Endodermal cell (in vitro differentiated cells): ENCODE measurements at regions not wholly inside any gene's neighbourhood (a gene's known extent, or its start where the extent isn't known, plus 50 kb on each side); places are given as distances from the start of the nearest gene placed in this dataset.

Source experiments
- DNase-seq: peaks from one replicate; pipeline ENCODE4 v3.0.0-alpha.2; 2017
- H3K27ac ChIP-seq: 2 replicates; pipeline ENCODE4 v1.5.1; 2013; ENCODE audit warnings: mild to moderate bottlenecking, low read depth, low read length, moderate library complexity
- H3K27me3 ChIP-seq: 2 replicates; pipeline ENCODE4 v1.6.1; 2013; ENCODE audit warnings: mild to moderate bottlenecking, low read length, moderate library complexity; ENCODE audit not compliant: insufficient read depth, control insufficient read depth, poor library complexity, severe bottlenecking
- H3K36me3 ChIP-seq: 2 replicates; pipeline ENCODE4 v1.7.0; 2013; ENCODE audit warnings: mild to moderate bottlenecking, low read length, moderate library complexity; ENCODE audit not compliant: control insufficient read depth, insufficient read depth
- H3K4me1 ChIP-seq: one replicate; pipeline ENCODE4 v1.7.0; 2013; ENCODE audit warnings: low read length; ENCODE audit not compliant: control insufficient read depth, insufficient read depth
- H3K4me3 ChIP-seq: 2 replicates; pipeline ENCODE4 v1.5.1; 2013; ENCODE audit warnings: mild to moderate bottlenecking, low read length, moderate library complexity
- H3K9ac ChIP-seq: 2 replicates; pipeline ENCODE4 v1.6.1; 2013; ENCODE audit warnings: mild to moderate bottlenecking, low read length, moderate library complexity; ENCODE audit not compliant: poor library complexity, severe bottlenecking; ENCODE audit errors: extremely low read depth
- H3K9me3 ChIP-seq: 2 replicates; pipeline ENCODE4 v1.6.1; 2013; ENCODE audit warnings: mild to moderate bottlenecking, low read length, moderate library complexity; ENCODE audit not compliant: control insufficient read depth
- H3K27ac Mint-ChIP-seq: 2 replicates; pipeline ENCODE4 v1.8.0; 2020; ENCODE audit warnings: mixed read lengths
- H3K27me3 Mint-ChIP-seq: 2 replicates; pipeline ENCODE4 v1.8.0; 2021; ENCODE audit warnings: mild to moderate bottlenecking, mixed read lengths; ENCODE audit not compliant: insufficient read depth
- H3K36me3 Mint-ChIP-seq: 2 replicates; pipeline ENCODE4 v1.8.0; 2020; ENCODE audit warnings: low read depth, mixed read lengths
- H3K4me1 Mint-ChIP-seq: 2 replicates; pipeline ENCODE4 v1.8.0; 2020; ENCODE audit warnings: mixed read lengths
- H3K4me3 Mint-ChIP-seq: 2 replicates; pipeline ENCODE4 v1.8.0; 2020; ENCODE audit warnings: mild to moderate bottlenecking, moderate library complexity, mixed read lengths
- H3K9me3 Mint-ChIP-seq: 2 replicates; pipeline ENCODE4 v1.8.0; 2020; ENCODE audit warnings: mild to moderate bottlenecking, mixed read lengths
- whole genome bisulfite sequencing, 2 experiments: methylation state at CpG; one replicate each; pipeline versions ENCODE4 v1.1.5 to v1.1.7; 2013; ENCODE audit warnings: missing lambda C conversion rate in 2 of 2, mixed read lengths in 1 of 2; ENCODE audit not compliant: insufficient coverage in 1 of 2, insufficient read length in 1 of 2; 5-methylcytosine and 5-hydroxymethylcytosine counted together
- TF ChIP-seq, protein P1 (sequence below): fragments of 200-600 bp; sonication (generic); conservative IDR thresholded peaks from 2 replicates; pipeline ENCODE4 v1.5.0; 2021; ENCODE audit warnings: antibody characterized with exemption, mild to moderate bottlenecking

DNA sequence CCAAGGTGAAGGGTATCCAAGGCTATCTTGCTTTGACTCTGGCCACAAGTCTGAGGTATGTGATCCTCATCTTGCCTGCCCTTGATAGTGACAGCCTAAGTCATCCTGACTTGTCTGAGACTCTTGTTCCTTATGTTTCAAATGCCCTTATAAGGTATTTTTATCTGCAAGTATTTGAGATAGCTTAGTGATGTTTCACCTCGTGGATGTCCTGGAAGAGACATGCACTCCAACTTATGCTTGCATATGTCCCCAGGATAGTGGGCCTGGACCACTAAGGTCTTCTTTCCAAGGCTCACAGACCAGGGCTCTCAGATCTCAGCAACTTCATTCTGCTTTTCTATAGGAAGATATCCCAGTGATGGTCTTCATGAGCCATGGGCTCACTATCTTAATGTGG, 120.5 kb upstream of the WDR1 start:
- peaks cover 26% of the 10 kb centered on the region for H3K27me3 Mint-ChIP-seq
- TF ChIP-seq, protein P1, sequence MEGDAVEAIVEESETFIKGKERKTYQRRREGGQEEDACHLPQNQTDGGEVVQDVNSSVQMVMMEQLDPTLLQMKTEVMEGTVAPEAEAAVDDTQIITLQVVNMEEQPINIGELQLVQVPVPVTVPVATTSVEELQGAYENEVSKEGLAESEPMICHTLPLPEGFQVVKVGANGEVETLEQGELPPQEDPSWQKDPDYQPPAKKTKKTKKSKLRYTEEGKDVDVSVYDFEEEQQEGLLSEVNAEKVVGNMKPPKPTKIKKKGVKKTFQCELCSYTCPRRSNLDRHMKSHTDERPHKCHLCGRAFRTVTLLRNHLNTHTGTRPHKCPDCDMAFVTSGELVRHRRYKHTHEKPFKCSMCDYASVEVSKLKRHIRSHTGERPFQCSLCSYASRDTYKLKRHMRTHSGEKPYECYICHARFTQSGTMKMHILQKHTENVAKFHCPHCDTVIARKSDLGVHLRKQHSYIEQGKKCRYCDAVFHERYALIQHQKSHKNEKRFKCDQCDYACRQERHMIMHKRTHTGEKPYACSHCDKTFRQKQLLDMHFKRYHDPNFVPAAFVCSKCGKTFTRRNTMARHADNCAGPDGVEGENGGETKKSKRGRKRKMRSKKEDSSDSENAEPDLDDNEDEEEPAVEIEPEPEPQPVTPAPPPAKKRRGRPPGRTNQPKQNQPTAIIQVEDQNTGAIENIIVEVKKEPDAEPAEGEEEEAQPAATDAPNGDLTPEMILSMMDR: no peak
- H3K4me3 Mint-ChIP-seq: no peak overlapping the region
- 80 to 100% methylated on average over 1 of the region's 1 CpG for WGBS, 2 experiments
- H3K36me3 Mint-ChIP-seq: no peaks in the 10 kb centered on the region
- peaks cover 24% of the 10 kb centered on the region for H3K4me1 Mint-ChIP-seq
- no peak overlapping the region for H3K27ac Mint-ChIP-seq
- Histone ChIP-seq H3K4me3 (no peak overlapping the region), H3K27me3 (peaks cover 13% of the 10 kb centered on the region), H3K9me3 (no peaks in the 10 kb centered on the region), H3K9ac (no peak overlapping the region), H3K36me3 (no peaks in the 10 kb centered on the region), H3K4me1 (peaks cover 16% of the 10 kb centered on the region), H3K27ac (no peak overlapping the region)
- DNase-seq: no peak
- H3K9me3 Mint-ChIP-seq: peaks cover 7% of the 10 kb centered on the region

DNA sequence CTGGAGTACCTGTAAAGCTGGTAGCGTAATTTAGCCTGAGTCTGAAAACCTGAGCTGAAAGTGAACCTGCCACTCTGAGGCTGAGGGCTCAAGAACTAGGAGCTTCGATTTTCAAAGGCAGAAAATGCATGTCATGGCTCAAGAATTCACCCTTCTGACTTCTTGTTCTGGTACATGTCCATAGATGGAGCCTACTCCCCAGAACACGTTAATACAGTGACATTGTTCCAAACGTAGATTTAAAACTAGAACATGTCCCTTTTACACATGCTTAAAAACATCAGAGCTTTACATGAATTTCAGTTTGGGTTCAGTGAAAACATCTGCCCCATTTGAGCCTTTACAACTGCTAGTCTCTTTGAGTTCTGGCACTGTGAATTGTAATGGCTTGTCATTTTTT, 115.5 kb upstream of the WDR1 start:
- Mint-ChIP-seq H3K4me1 (peaks cover 15% of the 10 kb centered on the region), H3K4me3 (no peak overlapping the region), H3K27ac (no peak overlapping the region), H3K9me3 (peaks cover 7% of the 10 kb centered on the region), H3K36me3 (no peaks in the 10 kb centered on the region), H3K27me3 (peaks cover 6% of the 10 kb centered on the region)
- no peak overlapping the region for H3K9ac ChIP-seq
- H3K27ac ChIP-seq: no peak overlapping the region
- no peak overlapping the region for H3K4me3 ChIP-seq
- TF ChIP-seq, protein P1: no peak
- H3K9me3 ChIP-seq: no peaks in the 10 kb centered on the region
- DNase-seq: no peak
- peaks cover 9% of the 10 kb centered on the region for H3K4me1 ChIP-seq
- no peaks in the 10 kb centered on the region for H3K27me3 ChIP-seq
- H3K36me3 ChIP-seq: no peaks in the 10 kb centered on the region
- 89 to 94% methylated on average over 4 of the region's 4 CpGs for WGBS, 2 experiments

DNA sequence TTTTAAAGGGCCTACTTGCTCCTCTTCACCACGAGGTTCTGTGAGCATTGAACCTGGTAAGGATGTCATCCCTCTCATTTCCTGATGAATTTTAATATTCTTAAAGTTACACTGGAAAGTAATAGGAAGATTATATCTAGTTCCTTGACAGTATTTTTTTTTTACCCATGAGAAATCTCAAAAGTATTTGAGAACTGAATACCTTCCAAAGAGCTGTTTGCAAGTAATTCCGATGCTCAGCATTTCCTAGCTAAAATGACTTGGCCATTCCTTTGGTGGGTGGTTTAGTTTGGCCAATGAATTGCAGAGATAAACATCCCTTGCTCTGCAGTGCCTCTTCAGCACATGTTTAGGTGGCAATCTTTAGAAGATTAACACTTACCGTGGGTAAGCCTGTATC, 110.2 kb upstream of the WDR1 start:
- Histone ChIP-seq H3K9me3 (no peaks in the 10 kb centered on the region), H3K4me1 (no peaks in the 10 kb centered on the region), H3K27me3 (no peaks in the 10 kb centered on the region), H3K4me3 (no peak overlapping the region), H3K9ac (no peak overlapping the region), H3K27ac (no peak overlapping the region), H3K36me3 (no peaks in the 10 kb centered on the region)
- Mint-ChIP-seq H3K36me3 (no peaks in the 10 kb centered on the region), H3K4me1 (no peaks in the 10 kb centered on the region), H3K9me3 (no peaks in the 10 kb centered on the region), H3K4me3 (no peak overlapping the region), H3K27ac (no peak overlapping the region), H3K27me3 (peaks cover 3% of the 10 kb centered on the region)
- no peak for DNase-seq
- TF ChIP-seq, protein P1: no peak
- WGBS, 2 experiments: 75% methylated on average over 3 of the region's 3 CpGs; no CpG with 5 or more reads in 1 of the 2 experiments
